ENCODE measurements at regions not wholly inside any gene's neighbourhood (a gene's known extent, or its start where the extent isn't known, plus 50 kb on each side); places are given as distances from the start of the nearest gene placed in this dataset.

- no peak overlapping the region for H3K4me3 ChIP-seq (ENCODE audit: low read length)
- peak overlapping the region; percentile 24 for H3K27ac ChIP-seq (ENCODE audit: low read depth, low read length)
- H3K9ac ChIP-seq (ENCODE audit: low read length), result no peak overlapping the region
- H3K4me1 ChIP-seq (ENCODE audit: control insufficient read depth, insufficient read depth, low read length), result peaks cover 6% of the 10 kb centered on the region
- H3K27me3 ChIP-seq (ENCODE audit: control insufficient read depth, insufficient read depth, low read length), result no peaks in the 10 kb centered on the region
- no peaks in the 10 kb centered on the region for H3K36me3 ChIP-seq (ENCODE audit: control insufficient read depth, insufficient read depth, low read length)
Observed at GRCh38 chr6:3926150-3926482, 76.9 kb downstream of the FAM50B start.

DNA sequence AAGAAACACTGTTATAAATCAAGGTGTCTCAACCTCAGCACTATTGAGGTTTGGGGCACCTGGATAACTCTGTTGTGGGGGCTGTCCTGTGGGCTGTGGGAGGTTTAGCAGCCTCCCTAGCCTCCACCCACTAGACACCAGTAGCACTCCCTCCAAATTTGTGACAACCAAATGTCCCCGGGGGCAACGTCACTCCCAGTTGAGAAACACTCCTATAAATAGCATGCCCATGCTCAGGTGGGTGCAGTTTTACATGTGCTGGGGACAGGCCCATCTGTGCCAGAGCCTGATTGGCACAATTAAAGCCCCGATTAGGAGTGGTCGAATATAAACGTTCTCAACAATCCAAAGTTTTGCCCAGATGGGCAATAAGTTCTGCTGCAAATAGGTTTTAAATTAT lies 78.9 kb downstream of the FAM50B start:
- Histone ChIP-seq H3K36me3 (ENCODE audit: control insufficient read depth, insufficient read depth, low read length) (no peaks in the 10 kb centered on the region), H3K9ac (ENCODE audit: low read length) (no peak overlapping the region), H3K27ac (ENCODE audit: low read depth, low read length) (no peak overlapping the region), H3K4me3 (ENCODE audit: low read length) (no peak overlapping the region), H3K27me3 (ENCODE audit: control insufficient read depth, insufficient read depth, low read length) (no peaks in the 10 kb centered on the region), H3K4me1 (ENCODE audit: control insufficient read depth, insufficient read depth, low read length) (peaks cover 6% of the 10 kb centered on the region)

DNA sequence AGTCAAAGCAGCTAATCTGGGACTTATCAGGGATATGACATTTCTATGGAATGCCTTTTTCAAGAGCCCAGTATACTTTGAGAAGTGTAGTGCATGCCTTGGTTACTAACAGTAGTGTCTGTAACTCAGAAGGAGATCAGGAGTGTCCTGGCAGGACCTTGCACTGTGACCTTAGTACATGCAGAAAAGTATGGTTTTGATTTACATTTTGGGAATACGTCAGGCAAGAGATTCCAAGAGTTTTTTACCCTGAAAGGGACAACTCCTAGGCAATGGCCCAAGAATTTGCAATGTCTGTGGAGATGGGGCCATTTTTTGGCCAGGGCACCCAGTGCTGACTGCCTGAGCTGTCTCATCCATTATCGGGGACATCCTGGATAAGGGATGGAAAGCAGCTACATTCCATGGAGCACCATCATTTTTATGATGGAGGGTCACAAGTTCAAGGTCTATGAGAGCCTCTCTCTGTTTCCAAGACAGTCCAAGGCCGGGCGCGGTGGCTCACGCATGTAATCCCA lies 80.2 kb downstream of the FAM50B start:
- no peaks in the 10 kb centered on the region for H3K36me3 ChIP-seq (ENCODE audit: control insufficient read depth, insufficient read depth, low read length)
- H3K4me1 ChIP-seq (ENCODE audit: control insufficient read depth, insufficient read depth, low read length), result peaks cover 6% of the 10 kb centered on the region
- no peak overlapping the region for H3K4me3 ChIP-seq (ENCODE audit: low read length)
- no peaks in the 10 kb centered on the region for H3K27me3 ChIP-seq (ENCODE audit: control insufficient read depth, insufficient read depth, low read length)
- H3K27ac ChIP-seq (ENCODE audit: low read depth, low read length), result peak overlapping the region; percentile 50
- no peak overlapping the region for H3K9ac ChIP-seq (ENCODE audit: low read length)

GRCh38 chr6:3937438-3937837 lies 88.3 kb downstream of the FAM50B start:
- H3K9ac ChIP-seq (ENCODE audit: low read length), result no peak overlapping the region
- no peak overlapping the region for H3K27ac ChIP-seq (ENCODE audit: low read depth, low read length)
- H3K4me3 ChIP-seq (ENCODE audit: low read length), result no peak overlapping the region
- H3K27me3 ChIP-seq (ENCODE audit: control insufficient read depth, insufficient read depth, low read length), result peaks cover 3% of the 10 kb centered on the region
- no peaks in the 10 kb centered on the region for H3K36me3 ChIP-seq (ENCODE audit: control insufficient read depth, insufficient read depth, low read length)
- H3K4me1 ChIP-seq (ENCODE audit: control insufficient read depth, insufficient read depth, low read length), result no peaks in the 10 kb centered on the region

DNA sequence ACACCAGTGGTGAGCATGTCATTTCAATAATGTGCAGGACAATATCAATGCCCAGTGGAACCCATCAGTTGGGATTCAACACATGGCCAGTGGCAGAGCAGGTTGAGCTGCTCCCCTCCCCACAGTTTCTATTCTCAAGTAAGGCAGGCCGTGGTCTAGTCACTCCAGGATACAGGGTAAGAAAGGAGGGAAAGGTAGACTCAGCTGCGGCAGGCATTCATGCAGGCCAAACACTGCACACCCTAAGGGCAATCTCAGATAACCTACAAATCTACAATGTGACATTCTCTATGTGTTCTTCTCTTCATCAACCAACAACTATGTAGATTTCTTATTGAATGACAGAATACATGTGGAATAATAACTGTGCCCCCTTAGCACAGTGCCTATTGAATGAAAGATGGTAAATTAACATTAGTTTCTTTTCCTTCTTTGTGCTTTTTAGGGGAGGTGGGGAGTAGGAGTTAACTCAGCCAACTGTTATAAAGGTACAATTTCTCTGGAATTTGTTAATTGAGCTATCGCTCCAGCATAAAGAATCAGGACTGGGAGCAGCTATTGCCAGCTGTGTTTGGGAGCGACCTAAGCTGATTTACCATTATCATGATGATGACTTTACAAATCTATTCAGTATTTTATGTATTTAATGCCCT lies 89.7 kb downstream of the FAM50B start:
- H3K9ac ChIP-seq (ENCODE audit: low read length), result no peak overlapping the region
- no peaks in the 10 kb centered on the region for H3K4me1 ChIP-seq (ENCODE audit: control insufficient read depth, insufficient read depth, low read length)
- no peak overlapping the region for H3K27ac ChIP-seq (ENCODE audit: low read depth, low read length)
- H3K27me3 ChIP-seq (ENCODE audit: control insufficient read depth, insufficient read depth, low read length), result peaks cover 3% of the 10 kb centered on the region
- no peak overlapping the region for H3K4me3 ChIP-seq (ENCODE audit: low read length)
- no peaks in the 10 kb centered on the region for H3K36me3 ChIP-seq (ENCODE audit: control insufficient read depth, insufficient read depth, low read length)

DNA sequence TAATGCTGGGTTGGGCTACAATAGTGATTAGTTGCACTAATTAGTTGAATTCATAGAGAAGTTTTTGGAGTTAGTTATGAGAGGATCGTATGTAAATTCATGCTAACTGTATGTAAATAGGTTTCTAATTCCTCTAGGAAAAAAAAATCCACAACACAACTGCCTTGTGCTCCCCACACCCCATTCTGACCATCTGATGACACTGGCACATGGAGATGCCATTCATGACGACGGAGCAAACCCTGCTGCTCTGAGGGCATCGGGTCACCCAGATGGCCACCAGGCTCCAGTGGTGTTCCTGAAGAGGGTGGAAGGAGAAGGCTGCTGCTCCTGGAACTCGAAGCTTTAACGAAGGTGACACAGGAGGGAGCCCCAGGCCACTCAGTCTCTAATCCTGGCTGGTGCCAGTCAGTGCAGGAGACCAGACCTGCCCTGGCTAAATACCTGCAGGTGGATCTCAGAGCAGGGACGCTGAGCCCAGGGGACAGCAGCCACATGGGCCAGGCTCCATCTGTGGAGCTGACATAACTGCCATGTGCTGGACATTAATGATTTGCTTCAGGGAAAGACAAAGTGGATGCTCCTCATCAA lies 90.3 kb downstream of the FAM50B start:
- no peak overlapping the region for H3K27ac ChIP-seq (ENCODE audit: low read depth, low read length)
- no peak overlapping the region for H3K9ac ChIP-seq (ENCODE audit: low read length)
- H3K4me3 ChIP-seq (ENCODE audit: low read length), result no peak overlapping the region
- no peaks in the 10 kb centered on the region for H3K36me3 ChIP-seq (ENCODE audit: control insufficient read depth, insufficient read depth, low read length)
- H3K4me1 ChIP-seq (ENCODE audit: control insufficient read depth, insufficient read depth, low read length), result no peaks in the 10 kb centered on the region
- peaks cover 3% of the 10 kb centered on the region for H3K27me3 ChIP-seq (ENCODE audit: control insufficient read depth, insufficient read depth, low read length)

- H3K27me3 ChIP-seq (ENCODE audit: control insufficient read depth, insufficient read depth, low read length), result peaks cover 3% of the 10 kb centered on the region
- H3K36me3 ChIP-seq (ENCODE audit: control insufficient read depth, insufficient read depth, low read length), result no peaks in the 10 kb centered on the region
- H3K4me1 ChIP-seq (ENCODE audit: control insufficient read depth, insufficient read depth, low read length), result no peaks in the 10 kb centered on the region
- H3K9ac ChIP-seq (ENCODE audit: low read length), result no peak overlapping the region
- no peak overlapping the region for H3K4me3 ChIP-seq (ENCODE audit: low read length)
- no peak overlapping the region for H3K27ac ChIP-seq (ENCODE audit: low read depth, low read length)
Observed at GRCh38 chr6:3939964-3940363, 90.8 kb downstream of the FAM50B start.

GRCh38 chr6:3940703-3941102 lies 91.5 kb downstream of the FAM50B start:
- Histone ChIP-seq H3K4me3 (ENCODE audit: low read length) (no peak overlapping the region), H3K4me1 (ENCODE audit: control insufficient read depth, insufficient read depth, low read length) (no peaks in the 10 kb centered on the region), H3K27me3 (ENCODE audit: control insufficient read depth, insufficient read depth, low read length) (peaks cover 3% of the 10 kb centered on the region), H3K9ac (ENCODE audit: low read length) (no peak overlapping the region), H3K36me3 (ENCODE audit: control insufficient read depth, insufficient read depth, low read length) (no peaks in the 10 kb centered on the region), H3K27ac (ENCODE audit: low read depth, low read length) (no peak overlapping the region)

DNA sequence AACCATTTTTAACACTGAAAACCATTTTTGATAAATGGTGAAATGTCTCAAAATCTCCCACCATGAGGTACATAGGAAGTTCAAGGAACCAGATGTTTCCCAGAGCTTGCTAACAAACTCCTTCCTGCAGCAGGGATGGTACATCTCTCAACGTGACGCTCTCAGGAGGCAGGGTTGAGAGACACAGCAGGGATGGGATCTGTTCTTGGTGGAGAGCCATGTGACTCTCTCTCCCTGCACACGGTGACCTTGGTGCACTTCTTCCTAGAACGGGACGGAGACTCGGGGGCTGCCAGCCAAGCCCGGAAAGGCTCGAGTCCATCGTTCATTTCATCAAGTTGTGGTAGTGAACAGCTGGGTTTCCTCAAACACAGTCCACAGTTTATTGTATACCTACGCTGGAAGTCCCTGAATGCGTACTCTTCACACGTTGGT lies 94.2 kb downstream of the FAM50B start:
- H3K4me3 ChIP-seq (ENCODE audit: low read length), result no peak overlapping the region
- H3K4me1 ChIP-seq (ENCODE audit: control insufficient read depth, insufficient read depth, low read length), result no peaks in the 10 kb centered on the region
- no peak overlapping the region for H3K9ac ChIP-seq (ENCODE audit: low read length)
- no peak overlapping the region for H3K27ac ChIP-seq (ENCODE audit: low read depth, low read length)
- H3K27me3 ChIP-seq (ENCODE audit: control insufficient read depth, insufficient read depth, low read length), result peaks cover 3% of the 10 kb centered on the region
- no peaks in the 10 kb centered on the region for H3K36me3 ChIP-seq (ENCODE audit: control insufficient read depth, insufficient read depth, low read length)

DNA sequence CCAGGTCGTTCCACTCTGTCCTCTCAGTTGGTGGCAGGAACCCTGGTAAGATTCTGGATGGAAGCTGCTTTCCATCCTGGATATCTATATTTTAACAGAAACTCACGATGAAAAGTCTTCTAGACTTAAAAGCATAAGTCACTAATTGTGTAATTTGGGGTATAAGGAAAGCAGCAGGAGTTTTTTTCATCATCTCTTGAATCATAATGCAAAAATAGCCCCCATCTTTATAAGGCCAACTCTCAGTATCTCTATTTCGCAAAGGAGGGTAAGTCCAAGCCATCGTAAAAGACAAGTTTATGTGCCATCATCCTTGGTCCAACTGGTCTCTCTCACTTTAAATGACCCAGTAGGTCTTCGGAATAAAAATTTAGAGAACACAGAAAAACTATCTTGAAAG lies 95.1 kb downstream of the FAM50B start:
- no peaks in the 10 kb centered on the region for H3K4me1 ChIP-seq (ENCODE audit: control insufficient read depth, insufficient read depth, low read length)
- no peak overlapping the region for H3K27ac ChIP-seq (ENCODE audit: low read depth, low read length)
- peaks cover 3% of the 10 kb centered on the region for H3K27me3 ChIP-seq (ENCODE audit: control insufficient read depth, insufficient read depth, low read length)

GRCh38 chr6:3946778-3947177 lies 97.6 kb downstream of the FAM50B start:
- H3K4me3 ChIP-seq (ENCODE audit: low read length), result peak overlapping the region; percentile 43
- no peaks in the 10 kb centered on the region for H3K27me3 ChIP-seq (ENCODE audit: control insufficient read depth, insufficient read depth, low read length)

More for the DNA sequence above, 95.1 kb downstream of the FAM50B start:
- no peaks in the 10 kb centered on the region for H3K36me3 ChIP-seq (ENCODE audit: control insufficient read depth, insufficient read depth, low read length)
- no peak overlapping the region for H3K4me3 ChIP-seq (ENCODE audit: low read length)
- no peak overlapping the region for H3K9ac ChIP-seq (ENCODE audit: low read length)

DNA sequence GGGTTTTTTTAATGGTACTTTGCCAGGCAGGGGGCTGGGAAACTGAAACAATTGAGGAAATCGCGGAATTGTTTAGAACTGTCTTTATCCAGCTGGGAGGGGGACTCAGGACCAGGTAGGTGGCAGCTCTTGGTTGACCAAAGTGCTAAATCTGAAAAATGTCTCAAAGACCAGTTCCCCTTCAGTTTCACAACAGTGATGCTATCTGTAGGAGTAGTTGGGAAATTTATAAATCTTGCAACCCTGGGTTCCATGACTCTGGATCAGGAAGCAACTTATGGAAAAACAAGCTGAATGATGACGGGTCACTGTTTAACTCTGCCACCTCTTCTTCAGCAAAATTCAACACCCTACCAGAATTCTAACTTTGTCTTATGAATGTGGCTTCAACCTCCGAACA lies 99.7 kb downstream of the FAM50B start:
- H3K4me3 ChIP-seq (ENCODE audit: low read length), result no peak overlapping the region
- no peak overlapping the region for H3K9ac ChIP-seq (ENCODE audit: low read length)
- no peaks in the 10 kb centered on the region for H3K27me3 ChIP-seq (ENCODE audit: control insufficient read depth, insufficient read depth, low read length)
- H3K27ac ChIP-seq (ENCODE audit: low read depth, low read length), result no peak overlapping the region
- H3K36me3 ChIP-seq (ENCODE audit: control insufficient read depth, insufficient read depth, low read length), result no peaks in the 10 kb centered on the region
- H3K4me1 ChIP-seq (ENCODE audit: control insufficient read depth, insufficient read depth, low read length), result no peaks in the 10 kb centered on the region

More at GRCh38 chr6:3946778-3947177, 97.6 kb downstream of the FAM50B start:
- Histone ChIP-seq H3K36me3 (ENCODE audit: control insufficient read depth, insufficient read depth, low read length) (no peaks in the 10 kb centered on the region), H3K4me1 (ENCODE audit: control insufficient read depth, insufficient read depth, low read length) (no peaks in the 10 kb centered on the region), H3K27ac (ENCODE audit: low read depth, low read length) (no peak overlapping the region), H3K9ac (ENCODE audit: low read length) (no peak overlapping the region)

- no peaks in the 10 kb centered on the region for H3K36me3 ChIP-seq (ENCODE audit: control insufficient read depth, insufficient read depth, low read length)
Observed at GRCh38 chr6:3949521-3949920, 100.3 kb downstream of the FAM50B start.

More at GRCh38 chr6:3949521-3949920, 100.3 kb downstream of the FAM50B start:
- Histone ChIP-seq H3K27ac (ENCODE audit: low read depth, low read length) (no peak overlapping the region), H3K27me3 (ENCODE audit: control insufficient read depth, insufficient read depth, low read length) (no peaks in the 10 kb centered on the region), H3K4me1 (ENCODE audit: control insufficient read depth, insufficient read depth, low read length) (no peaks in the 10 kb centered on the region), H3K4me3 (ENCODE audit: low read length) (no peak overlapping the region), H3K9ac (ENCODE audit: low read length) (no peak overlapping the region)
